Endothelial cell (in vitro differentiated cells): ENCODE measurements at regions not wholly inside any gene's neighbourhood (a gene's known extent, or its start where the extent isn't known, plus 50 kb on each side); places are given as distances from the start of the nearest gene placed in this dataset.

Source experiments
- DNase-seq: peaks from one replicate; pipeline ENCODE4 v3.0.0; 2021; ENCODE audit warnings: low spot score
- H3K27ac Mint-ChIP-seq: one replicate; pipeline ENCODE4 v1.8.0; 2021; ENCODE audit warnings: mixed read lengths, inconsistent platforms; ENCODE audit not compliant: unreplicated experiment
- H3K27me3 Mint-ChIP-seq: one replicate; pipeline ENCODE4 v1.8.0; 2021; ENCODE audit warnings: mild to moderate bottlenecking, moderate library complexity, mixed read lengths, inconsistent platforms; ENCODE audit not compliant: unreplicated experiment
- H3K36me3 Mint-ChIP-seq: one replicate; pipeline ENCODE4 v1.8.0; 2021; ENCODE audit warnings: mild to moderate bottlenecking, low read depth, mixed read lengths, inconsistent platforms; ENCODE audit not compliant: unreplicated experiment
- H3K4me1 Mint-ChIP-seq: one replicate; pipeline ENCODE4 v1.8.0; 2021; ENCODE audit warnings: mild to moderate bottlenecking, mixed read lengths, inconsistent platforms; ENCODE audit not compliant: unreplicated experiment
- H3K4me3 Mint-ChIP-seq: one replicate; pipeline ENCODE4 v1.8.0; 2021; ENCODE audit warnings: mild to moderate bottlenecking, mixed read lengths, inconsistent platforms; ENCODE audit not compliant: unreplicated experiment
- H3K9me3 Mint-ChIP-seq: one replicate; pipeline ENCODE4 v1.8.0; 2021; ENCODE audit warnings: mixed read lengths, inconsistent platforms; ENCODE audit not compliant: unreplicated experiment
- TF ChIP-seq, protein P1 (sequence below): fragments of 200-600 bp; sonication (generic); IDR thresholded peaks from one replicate; pipeline ENCODE4 v1.5.0; 2021; ENCODE audit warnings: antibody characterized with exemption; ENCODE audit not compliant: unreplicated experiment

DNA sequence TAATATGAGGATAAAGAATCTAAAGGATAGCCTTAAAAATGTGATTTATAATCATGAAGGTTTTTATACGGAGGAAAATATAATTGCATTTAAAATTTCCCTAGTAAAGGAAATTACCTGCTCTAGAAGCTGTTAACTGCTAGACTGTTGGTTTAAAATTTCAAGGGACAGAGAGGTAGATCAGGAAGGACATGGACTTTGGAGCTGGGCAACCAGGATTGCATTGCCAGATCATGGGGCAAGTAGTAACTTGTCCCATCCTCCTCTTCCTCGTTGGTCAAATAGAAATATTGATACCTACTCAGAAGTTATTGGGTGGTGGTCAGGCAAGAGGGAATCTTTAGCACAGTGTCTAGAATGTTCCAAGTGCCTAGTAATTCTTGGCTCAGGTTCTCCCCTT is 525.1 kb downstream of the MFSD1 start:
- Mint-ChIP-seq H3K27ac (no peak overlapping the region), H3K27me3 (peaks cover 2% of the 10 kb centered on the region), H3K36me3 (no peaks in the 10 kb centered on the region), H3K4me3 (no peak overlapping the region), H3K4me1 (no peaks in the 10 kb centered on the region), H3K9me3 (no peaks in the 10 kb centered on the region)
- TF ChIP-seq, protein P1, sequence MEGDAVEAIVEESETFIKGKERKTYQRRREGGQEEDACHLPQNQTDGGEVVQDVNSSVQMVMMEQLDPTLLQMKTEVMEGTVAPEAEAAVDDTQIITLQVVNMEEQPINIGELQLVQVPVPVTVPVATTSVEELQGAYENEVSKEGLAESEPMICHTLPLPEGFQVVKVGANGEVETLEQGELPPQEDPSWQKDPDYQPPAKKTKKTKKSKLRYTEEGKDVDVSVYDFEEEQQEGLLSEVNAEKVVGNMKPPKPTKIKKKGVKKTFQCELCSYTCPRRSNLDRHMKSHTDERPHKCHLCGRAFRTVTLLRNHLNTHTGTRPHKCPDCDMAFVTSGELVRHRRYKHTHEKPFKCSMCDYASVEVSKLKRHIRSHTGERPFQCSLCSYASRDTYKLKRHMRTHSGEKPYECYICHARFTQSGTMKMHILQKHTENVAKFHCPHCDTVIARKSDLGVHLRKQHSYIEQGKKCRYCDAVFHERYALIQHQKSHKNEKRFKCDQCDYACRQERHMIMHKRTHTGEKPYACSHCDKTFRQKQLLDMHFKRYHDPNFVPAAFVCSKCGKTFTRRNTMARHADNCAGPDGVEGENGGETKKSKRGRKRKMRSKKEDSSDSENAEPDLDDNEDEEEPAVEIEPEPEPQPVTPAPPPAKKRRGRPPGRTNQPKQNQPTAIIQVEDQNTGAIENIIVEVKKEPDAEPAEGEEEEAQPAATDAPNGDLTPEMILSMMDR = no peak
- DNase-seq = no peak

DNA sequence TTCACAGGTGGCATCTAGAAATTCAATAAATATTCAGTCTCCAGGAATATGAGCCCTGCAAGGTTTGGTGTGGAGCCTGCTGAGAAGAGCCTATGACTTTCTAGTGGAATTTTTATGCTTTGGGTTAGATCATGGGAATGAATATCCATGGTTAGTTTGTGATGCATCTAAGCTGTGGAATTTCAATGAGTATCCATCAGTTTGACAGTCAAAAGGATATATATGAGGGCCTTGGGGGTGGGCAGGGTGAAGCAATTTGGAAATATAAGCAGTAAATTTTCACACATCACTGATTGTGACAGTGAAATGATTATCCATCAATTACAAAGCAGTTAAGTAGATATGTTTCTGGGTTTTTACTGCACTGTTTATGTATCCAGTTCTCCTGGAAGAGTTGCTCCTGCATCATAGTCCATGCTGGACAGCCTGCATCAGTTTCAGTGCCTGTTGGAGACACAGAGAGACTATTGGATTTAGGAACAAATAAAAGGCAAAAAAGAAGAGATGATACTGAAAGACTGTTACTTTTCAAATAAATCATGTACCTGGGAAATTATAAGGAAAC is 530.8 kb downstream of the MFSD1 start:
- TF ChIP-seq, protein P1 = no peak
- H3K9me3 Mint-ChIP-seq = no peaks in the 10 kb centered on the region
- DNase-seq = no peak

DNA sequence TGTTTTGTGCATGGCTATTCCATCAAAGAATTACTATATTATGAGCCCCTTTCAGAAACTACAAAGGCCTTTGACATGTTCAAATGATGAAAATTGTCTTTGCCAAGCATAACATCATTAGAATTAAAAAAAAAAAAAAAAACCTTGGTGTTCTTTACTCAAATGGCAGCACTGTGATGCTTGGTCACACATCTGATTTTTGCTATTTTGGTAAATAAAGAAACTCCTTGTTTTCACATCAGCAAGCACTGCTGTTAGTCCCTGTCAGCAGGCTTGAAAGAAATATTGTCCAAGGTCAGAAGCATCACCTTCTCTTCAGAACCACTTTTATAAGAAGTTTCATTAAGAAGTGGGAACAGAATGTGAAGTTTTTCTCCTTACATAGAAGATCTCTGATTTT is 537.3 kb downstream of the MFSD1 start:
- TF ChIP-seq, protein P1 = no peak
- Mint-ChIP-seq H3K27me3 (no peaks in the 10 kb centered on the region), H3K4me3 (no peak overlapping the region), H3K27ac (no peak overlapping the region), H3K9me3 (no peaks in the 10 kb centered on the region), H3K4me1 (no peaks in the 10 kb centered on the region), H3K36me3 (no peaks in the 10 kb centered on the region)
- DNase-seq = no peak

More for the DNA sequence above, 530.8 kb downstream of the MFSD1 start:
- Mint-ChIP-seq H3K36me3 (no peaks in the 10 kb centered on the region), H3K4me3 (no peak overlapping the region), H3K4me1 (no peaks in the 10 kb centered on the region), H3K27ac (no peak overlapping the region), H3K27me3 (peaks cover 2% of the 10 kb centered on the region)

DNA sequence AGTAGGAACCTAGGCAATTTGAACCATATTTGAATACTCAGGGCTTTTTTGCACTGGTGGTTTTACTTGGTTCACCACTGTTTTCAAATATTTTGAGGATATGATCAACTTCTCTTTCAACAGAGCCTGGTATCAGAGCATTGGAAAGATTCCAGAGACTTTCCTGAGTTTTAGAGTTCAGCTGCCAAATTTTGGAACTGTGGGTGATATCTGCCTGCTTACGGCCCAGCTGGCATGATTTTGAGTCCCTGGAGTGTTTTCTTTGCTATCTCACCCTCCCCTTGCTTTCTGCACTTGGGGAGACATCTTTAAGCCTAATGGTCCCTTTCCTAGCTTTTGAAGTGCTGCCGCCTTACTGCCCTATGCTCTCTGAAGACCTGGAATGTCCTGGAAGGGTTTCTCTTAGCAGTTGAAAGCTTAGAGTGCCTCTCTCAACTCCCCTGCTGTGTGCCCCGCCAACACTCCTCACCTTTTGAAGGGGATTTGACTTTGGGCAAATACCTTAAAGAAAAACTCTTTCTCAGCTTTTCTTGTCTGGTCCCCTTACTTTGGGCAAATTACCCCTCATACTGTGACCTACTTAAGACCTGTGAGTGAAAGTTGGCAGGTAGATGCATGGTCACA is 539.1 kb downstream of the MFSD1 start:
- Mint-ChIP-seq H3K27me3 (no peaks in the 10 kb centered on the region), H3K36me3 (no peaks in the 10 kb centered on the region), H3K4me3 (no peak overlapping the region), H3K4me1 (no peaks in the 10 kb centered on the region), H3K9me3 (no peaks in the 10 kb centered on the region), H3K27ac (no peak overlapping the region)
- no peak for DNase-seq
- TF ChIP-seq, protein P1 = no peak

DNA sequence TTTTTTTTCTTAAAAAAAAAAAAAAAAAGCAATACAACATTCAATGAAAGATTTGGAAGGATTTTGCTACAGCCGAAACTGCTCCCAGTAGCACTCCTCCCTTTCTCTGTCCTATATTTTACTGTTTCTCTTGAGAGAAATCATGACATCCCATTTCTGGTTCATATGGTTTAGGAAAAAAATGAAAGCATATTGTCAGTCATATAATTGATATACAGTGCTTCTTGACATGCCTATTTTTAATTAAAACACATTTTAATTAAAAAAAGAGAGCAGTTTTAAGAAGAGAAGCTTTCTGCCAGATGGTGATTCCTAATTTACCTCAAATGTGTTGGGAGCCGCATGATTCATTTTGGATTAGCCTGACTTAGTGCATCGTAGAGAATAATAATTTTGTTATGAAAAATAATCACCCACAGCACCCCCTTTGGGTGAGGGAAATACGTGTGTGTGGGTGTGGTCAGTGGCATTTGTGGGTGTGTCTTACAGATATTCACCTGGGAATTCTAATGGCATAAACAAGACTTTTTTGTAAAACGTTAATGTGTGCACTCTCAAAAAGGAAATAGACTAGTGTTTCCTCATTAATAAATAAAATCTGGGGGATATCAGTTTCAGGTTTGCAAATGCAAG is 544.5 kb downstream of the MFSD1 start:
- Mint-ChIP-seq H3K9me3 (no peaks in the 10 kb centered on the region), H3K36me3 (no peaks in the 10 kb centered on the region), H3K27ac (no peak overlapping the region), H3K4me3 (no peak overlapping the region), H3K27me3 (no peaks in the 10 kb centered on the region), H3K4me1 (no peaks in the 10 kb centered on the region)
- TF ChIP-seq, protein P1 = no peak
- no peak for DNase-seq
